ENCODE measurements at regions not wholly inside any gene's neighbourhood (a gene's known extent, or its start where the extent isn't known, plus 50 kb on each side); places are given as distances from the start of the nearest gene placed in this dataset.

DNA sequence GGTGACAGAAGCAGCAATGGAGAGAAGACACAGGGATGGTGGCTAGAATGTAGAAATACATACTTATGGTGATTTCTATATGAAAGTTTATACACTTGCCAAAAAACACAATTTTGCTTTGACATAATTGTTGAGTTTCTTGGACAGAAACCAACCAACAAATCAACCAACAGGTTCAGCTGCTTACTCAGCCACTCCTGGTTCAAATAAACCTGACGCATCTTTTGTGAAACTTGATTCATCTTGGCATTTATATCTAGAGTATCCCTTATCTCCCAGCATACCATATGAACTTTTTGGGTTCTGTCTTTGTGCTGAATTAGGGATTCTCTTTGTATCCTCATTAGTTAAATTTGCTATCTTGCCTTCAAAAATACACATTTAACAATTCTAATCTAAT is 54.1 kb upstream of the ERBB4 start:
- TF ChIP-seq, protein P1, sequence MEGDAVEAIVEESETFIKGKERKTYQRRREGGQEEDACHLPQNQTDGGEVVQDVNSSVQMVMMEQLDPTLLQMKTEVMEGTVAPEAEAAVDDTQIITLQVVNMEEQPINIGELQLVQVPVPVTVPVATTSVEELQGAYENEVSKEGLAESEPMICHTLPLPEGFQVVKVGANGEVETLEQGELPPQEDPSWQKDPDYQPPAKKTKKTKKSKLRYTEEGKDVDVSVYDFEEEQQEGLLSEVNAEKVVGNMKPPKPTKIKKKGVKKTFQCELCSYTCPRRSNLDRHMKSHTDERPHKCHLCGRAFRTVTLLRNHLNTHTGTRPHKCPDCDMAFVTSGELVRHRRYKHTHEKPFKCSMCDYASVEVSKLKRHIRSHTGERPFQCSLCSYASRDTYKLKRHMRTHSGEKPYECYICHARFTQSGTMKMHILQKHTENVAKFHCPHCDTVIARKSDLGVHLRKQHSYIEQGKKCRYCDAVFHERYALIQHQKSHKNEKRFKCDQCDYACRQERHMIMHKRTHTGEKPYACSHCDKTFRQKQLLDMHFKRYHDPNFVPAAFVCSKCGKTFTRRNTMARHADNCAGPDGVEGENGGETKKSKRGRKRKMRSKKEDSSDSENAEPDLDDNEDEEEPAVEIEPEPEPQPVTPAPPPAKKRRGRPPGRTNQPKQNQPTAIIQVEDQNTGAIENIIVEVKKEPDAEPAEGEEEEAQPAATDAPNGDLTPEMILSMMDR (IDR thresholded peaks at IDR 0.05): no peak
- DNase-seq (ENCODE audit: low spot score): no peak
- H3K9me3 ChIP-seq: no peaks in the 10 kb centered on the region
- H3K27me3 ChIP-seq: no peaks in the 10 kb centered on the region
- H3K4me3 ChIP-seq: no peak overlapping the region
- no peak overlapping the region for H3K27ac ChIP-seq
- no peaks in the 10 kb centered on the region for H3K4me1 ChIP-seq
- H3K36me3 ChIP-seq: no peaks in the 10 kb centered on the region

Small RNA genes lying in the stretch of these regions (microRNA-seq; reads per million reads assigned to microRNA genes)
- 0 reads per million in 2 donors for gene MIR4776-1 (ENCODE audit: borderline number of aligned reads in 2 of 2, borderline replicate concordance in 1 of 2)
- gene MIR4776-2 (ENCODE audit: borderline number of aligned reads in 2 of 2, borderline replicate concordance in 1 of 2): 0 reads per million in 2 donors

All from right atrium auricular region (tissue), 2 donors.